Muscle layer of duodenum (tissue), 2 donors: ENCODE measurements at regions not wholly inside any gene's neighbourhood (a gene's known extent, or its start where the extent isn't known, plus 50 kb on each side); places are given as distances from the start of the nearest gene placed in this dataset.

Experiments
- H3K27ac ChIP-seq: one replicate; pipeline ENCODE4 v1.7.0; 2013; ENCODE audit warnings: mild to moderate bottlenecking, low read length
- H3K27me3 ChIP-seq: one replicate; pipeline ENCODE4 v1.7.0; 2013; ENCODE audit warnings: low read depth, mild to moderate bottlenecking, control low read depth, low read length
- H3K36me3 ChIP-seq, 2 donors: one replicate each; pipeline ENCODE4 v1.7.0; 2013; ENCODE audit warnings: low read length in 2 of 2, control low read depth in 1 of 2, mild to moderate bottlenecking in 1 of 2; ENCODE audit not compliant: insufficient read depth in 2 of 2, control insufficient read depth in 1 of 2
- H3K4me1 ChIP-seq, 2 donors: one replicate each; pipeline ENCODE4 v1.7.0; 2013; ENCODE audit warnings: low read length in 2 of 2, mild to moderate bottlenecking in 2 of 2, control low read depth in 1 of 2, moderate library complexity in 1 of 2; ENCODE audit not compliant: insufficient read depth in 2 of 2, control insufficient read depth in 1 of 2
- H3K4me3 ChIP-seq, 2 donors: one replicate each; pipeline ENCODE4 v1.7.0; 2013; ENCODE audit warnings: low read length in 2 of 2, low read depth in 1 of 2, mild to moderate bottlenecking in 1 of 2
- H3K9me3 ChIP-seq, 2 donors: one replicate each; pipeline ENCODE4 v1.7.0; 2013; ENCODE audit warnings: low read length in 2 of 2, control low read depth in 1 of 2, mild to moderate bottlenecking in 1 of 2; ENCODE audit not compliant: control insufficient read depth in 1 of 2
- donor health status: healthy.

DNA sequence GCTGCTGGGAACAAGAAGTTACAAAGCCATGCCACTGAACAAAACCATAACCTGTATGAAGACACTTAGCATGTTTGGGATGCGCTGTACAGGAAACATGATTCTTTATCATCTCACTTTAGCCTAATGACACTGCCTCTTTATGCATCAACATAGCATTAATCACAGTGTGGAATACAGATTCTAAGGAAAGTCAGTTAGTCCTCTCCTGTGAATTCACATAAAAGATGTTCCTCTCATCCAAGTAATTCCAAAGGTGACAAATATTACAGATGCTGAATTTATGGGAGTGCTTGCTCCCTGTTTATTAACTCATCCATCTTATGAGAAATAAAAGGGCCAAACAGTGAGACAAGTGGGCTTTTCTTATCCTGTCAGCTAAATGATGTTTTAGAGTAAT is 1677.7 kb downstream of the EFNA5 start:
- Histone ChIP-seq H3K36me3 (no peaks in the 10 kb centered on the region), H3K4me1 (no peaks in the 10 kb centered on the region), H3K4me3 (no peak overlapping the region), H3K27ac (no peak overlapping the region), H3K27me3 (no peaks in the 10 kb centered on the region), H3K9me3 (no peaks in the 10 kb centered on the region)

DNA sequence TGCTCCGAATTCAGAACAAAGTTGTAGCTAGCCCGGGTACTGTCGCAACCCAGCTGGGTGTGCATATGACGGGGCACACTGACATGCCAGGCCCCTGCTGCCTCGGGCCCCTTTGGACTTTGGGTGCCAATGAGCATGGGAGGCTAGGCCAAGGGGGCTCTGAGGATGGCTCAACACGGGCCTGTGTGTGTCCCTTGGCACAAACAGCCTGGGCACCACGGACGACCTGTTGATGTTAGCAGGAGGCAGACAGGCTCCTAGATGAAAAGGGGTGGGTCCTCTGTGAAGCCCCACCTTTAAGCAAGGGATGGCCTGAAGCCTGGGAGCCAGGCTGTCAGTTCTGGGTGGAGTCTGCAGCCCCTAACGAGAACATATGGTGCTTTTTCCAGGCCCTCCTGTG is 1688.2 kb downstream of the EFNA5 start:
- Histone ChIP-seq H3K4me3 (no peak overlapping the region), H3K27ac (no peak overlapping the region), H3K36me3 (no peaks in the 10 kb centered on the region), H3K27me3 (no peaks in the 10 kb centered on the region), H3K9me3 (no peaks in the 10 kb centered on the region), H3K4me1 (no peaks in the 10 kb centered on the region)

DNA sequence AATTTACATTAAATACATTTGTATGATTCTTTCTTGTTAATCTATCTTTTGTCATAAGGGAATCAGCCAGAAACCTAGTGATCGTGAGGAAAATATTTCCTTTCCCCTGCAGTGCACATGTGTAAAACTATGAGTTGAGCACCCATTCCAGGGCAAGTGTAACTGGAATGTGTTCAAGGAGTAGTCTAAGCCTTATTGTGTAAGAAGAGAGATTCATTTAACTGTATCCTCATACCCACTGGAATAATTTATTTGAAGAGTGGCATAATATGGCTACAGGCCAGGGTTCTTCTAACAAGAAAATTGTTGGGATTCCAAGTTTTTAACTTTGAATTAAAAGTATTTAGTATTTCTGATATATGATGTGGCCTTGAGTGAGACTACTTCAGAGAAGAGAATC is 1692.7 kb downstream of the EFNA5 start:
- Histone ChIP-seq H3K4me1 (no peaks in the 10 kb centered on the region), H3K27me3 (no peaks in the 10 kb centered on the region), H3K4me3 (no peak overlapping the region), H3K9me3 (no peaks in the 10 kb centered on the region), H3K36me3 (no peaks in the 10 kb centered on the region), H3K27ac (no peak overlapping the region)

DNA sequence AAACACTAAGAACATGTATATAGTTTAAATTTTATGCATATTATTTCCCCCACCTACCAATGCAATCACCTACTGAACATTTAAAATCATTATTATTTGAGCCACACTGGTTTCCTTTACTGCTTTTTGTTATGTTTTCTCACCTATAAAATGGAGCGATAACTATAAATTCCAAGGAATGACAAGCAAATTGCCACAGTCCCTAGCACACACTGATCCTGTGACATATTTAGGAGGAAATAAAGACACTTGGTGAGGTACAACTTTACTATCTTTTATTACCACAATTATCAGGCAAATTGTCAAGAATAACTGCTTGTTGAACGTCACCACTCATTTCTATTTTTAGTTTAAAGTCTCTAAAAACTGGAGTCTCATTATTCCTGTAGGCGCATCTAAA is 1693.6 kb downstream of the EFNA5 start:
- H3K4me3 ChIP-seq: no peak overlapping the region
- H3K27me3 ChIP-seq: no peaks in the 10 kb centered on the region
- H3K36me3 ChIP-seq: no peaks in the 10 kb centered on the region
- H3K27ac ChIP-seq: no peak overlapping the region
- H3K4me1 ChIP-seq: no peaks in the 10 kb centered on the region
- H3K9me3 ChIP-seq: no peaks in the 10 kb centered on the region

DNA sequence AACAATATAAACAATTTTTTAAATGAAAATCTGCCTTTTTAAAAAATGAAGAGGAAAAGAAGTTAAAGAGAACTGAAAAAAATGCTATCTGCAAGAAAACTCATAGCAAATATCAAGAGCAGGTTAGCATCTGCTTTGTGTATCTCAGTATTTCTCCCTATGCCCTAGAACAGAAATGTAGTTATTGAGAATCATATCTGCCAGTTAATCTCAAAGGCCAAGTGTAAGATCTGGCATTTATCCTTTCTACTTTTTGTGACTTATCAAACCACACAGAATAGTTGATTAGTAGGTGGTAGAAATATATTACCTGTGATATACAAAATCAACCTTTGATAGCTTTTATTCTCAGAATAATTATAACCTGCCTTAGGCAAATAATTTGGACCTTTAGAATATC is 1699.8 kb downstream of the EFNA5 start:
- no peaks in the 10 kb centered on the region for H3K4me1 ChIP-seq
- H3K27ac ChIP-seq: no peak overlapping the region
- H3K9me3 ChIP-seq: no peaks in the 10 kb centered on the region
- H3K27me3 ChIP-seq: no peaks in the 10 kb centered on the region
- no peaks in the 10 kb centered on the region for H3K36me3 ChIP-seq
- H3K4me3 ChIP-seq: no peak overlapping the region

DNA sequence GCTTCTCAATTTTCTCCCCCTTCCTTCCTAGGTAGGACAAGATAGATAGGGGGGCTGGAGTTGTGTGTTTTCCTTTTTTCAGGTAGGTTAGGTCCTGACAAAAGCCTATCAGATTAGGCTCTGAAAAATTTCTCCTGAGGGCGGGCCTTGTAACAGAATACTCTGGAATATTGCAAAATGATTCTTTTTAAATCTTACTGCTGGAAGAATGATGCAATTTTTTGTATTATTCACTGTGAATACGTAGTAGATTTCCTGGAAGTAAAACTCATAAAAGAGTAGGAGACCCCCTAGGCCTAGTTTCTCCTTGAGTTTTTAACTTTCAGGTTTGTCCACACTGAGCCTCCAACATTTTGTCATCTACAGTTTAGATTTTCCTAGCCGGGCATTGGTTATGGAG is 1701.8 kb downstream of the EFNA5 start:
- H3K4me1 ChIP-seq: no peaks in the 10 kb centered on the region
- no peaks in the 10 kb centered on the region for H3K27me3 ChIP-seq
- no peaks in the 10 kb centered on the region for H3K9me3 ChIP-seq
- H3K4me3 ChIP-seq: no peak overlapping the region
- H3K36me3 ChIP-seq: no peaks in the 10 kb centered on the region
- H3K27ac ChIP-seq: no peak overlapping the region

DNA sequence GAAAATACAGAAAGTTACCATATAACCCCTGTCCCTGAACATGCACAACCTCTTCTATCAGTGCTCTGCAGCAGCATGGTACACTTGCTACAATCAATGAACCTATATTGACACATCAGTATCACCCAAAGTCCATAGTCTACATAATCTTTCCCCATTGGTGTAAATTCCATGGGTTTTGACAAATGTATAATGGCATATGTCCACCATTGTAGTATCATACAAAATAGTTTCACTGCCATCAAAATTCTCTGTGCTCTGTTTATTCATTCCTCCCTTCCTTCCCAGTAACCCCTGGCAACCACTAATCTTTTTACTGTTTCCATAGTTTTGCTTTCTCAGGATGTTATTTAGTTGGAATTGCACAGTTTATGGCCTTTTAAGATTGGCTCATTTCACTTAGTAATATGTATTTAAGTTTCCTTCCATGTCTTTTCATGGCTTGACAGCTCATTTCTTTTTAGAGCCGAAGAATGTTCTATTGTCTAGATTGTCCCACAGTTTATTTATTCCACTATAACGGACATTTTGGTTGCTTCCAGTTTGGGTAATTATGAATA is 1707.0 kb downstream of the EFNA5 start:
- Histone ChIP-seq H3K4me3 (no peak overlapping the region), H3K9me3 (peaks cover 0 to 2% of the 10 kb centered on the region in 2 donors), H3K36me3 (no peaks in the 10 kb centered on the region), H3K27me3 (no peaks in the 10 kb centered on the region), H3K4me1 (no peaks in the 10 kb centered on the region), H3K27ac (no peak overlapping the region)

DNA sequence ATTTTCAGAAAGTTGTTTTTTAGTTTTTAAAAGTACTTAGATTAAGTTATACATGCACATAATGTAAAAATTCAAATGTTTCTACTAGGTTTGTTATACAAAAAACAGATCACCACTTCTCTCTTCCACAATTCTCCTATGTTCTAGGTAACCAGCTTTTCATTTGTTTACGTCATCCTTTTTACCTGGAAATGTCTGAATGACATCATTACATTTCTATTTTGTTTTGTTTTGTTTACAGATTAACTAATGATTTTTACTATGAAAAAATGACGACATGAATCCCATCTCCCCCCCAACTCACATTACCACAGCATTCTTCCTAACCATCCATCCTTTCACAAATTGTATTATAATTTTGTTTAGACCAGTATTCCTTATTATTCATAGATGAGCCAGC is 1709.2 kb downstream of the EFNA5 start:
- Histone ChIP-seq H3K4me1 (no peaks in the 10 kb centered on the region), H3K27ac (no peak overlapping the region), H3K4me3 (no peak overlapping the region), H3K36me3 (no peaks in the 10 kb centered on the region), H3K9me3 (peaks cover 0 to 4% of the 10 kb centered on the region in 2 donors), H3K27me3 (no peaks in the 10 kb centered on the region)

DNA sequence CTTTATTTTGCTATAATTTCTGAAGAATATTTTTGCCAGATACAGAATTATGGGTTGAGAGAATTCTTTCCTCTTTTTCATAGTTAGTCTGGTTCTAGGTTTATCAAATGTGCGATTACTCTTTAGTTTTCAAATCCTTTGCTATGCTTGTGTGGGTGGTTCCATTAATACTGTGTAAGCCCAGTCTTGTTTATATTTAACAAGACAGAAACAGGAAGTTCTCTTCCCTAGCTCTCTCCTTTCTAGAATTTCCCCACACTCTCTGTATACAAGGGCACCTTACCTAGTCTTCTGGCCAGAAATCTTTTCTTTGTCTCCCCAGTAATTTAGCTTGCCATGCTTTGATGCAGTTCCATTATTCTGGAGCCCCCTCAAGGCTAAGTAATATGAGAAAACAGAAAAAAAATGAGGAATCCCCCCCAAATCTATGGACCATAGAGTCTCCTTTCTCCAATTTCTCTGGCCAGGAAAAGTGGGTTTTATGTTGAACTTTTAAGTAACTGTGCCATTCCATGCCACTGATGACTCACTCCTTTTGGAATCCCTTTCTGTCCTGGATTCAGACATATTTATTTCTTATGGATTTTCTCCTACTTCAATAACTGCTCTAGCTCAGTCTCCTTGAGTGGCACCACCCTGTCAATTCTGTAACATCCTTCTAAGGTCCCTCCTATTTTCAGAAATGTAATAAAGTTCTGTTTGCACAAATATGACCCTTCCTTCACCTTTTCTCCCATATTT is 1714.1 kb downstream of the EFNA5 start:
- no peaks in the 10 kb centered on the region for H3K4me1 ChIP-seq
- no peak overlapping the region for H3K27ac ChIP-seq
- peaks cover 0 to 4% of the 10 kb centered on the region in 2 donors for H3K9me3 ChIP-seq
- no peaks in the 10 kb centered on the region for H3K27me3 ChIP-seq
- no peaks in the 10 kb centered on the region for H3K36me3 ChIP-seq
- H3K4me3 ChIP-seq: no peak overlapping the region

DNA sequence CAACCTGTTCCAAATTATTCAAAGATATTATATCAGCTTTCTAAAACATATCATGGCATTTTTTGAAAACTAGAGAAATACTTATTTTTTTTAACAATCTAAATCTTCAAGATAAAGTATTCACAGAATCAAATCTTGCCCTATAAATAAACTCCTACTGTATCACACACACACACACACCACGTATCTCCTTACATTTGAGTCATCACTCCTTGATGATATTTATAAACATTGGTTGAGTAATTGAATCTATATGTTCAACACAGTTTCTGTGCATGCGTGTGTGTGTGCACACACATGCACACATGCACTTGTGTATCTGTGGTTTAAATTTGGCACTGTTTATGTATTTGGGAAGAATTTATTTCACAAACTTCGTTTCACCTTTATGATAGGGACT is 1716.4 kb downstream of the EFNA5 start:
- H3K9me3 ChIP-seq: peaks cover 0 to 4% of the 10 kb centered on the region in 2 donors
- no peak overlapping the region for H3K4me3 ChIP-seq
- H3K36me3 ChIP-seq: no peaks in the 10 kb centered on the region
- H3K4me1 ChIP-seq: no peaks in the 10 kb centered on the region
- no peaks in the 10 kb centered on the region for H3K27me3 ChIP-seq
- no peak overlapping the region for H3K27ac ChIP-seq

DNA sequence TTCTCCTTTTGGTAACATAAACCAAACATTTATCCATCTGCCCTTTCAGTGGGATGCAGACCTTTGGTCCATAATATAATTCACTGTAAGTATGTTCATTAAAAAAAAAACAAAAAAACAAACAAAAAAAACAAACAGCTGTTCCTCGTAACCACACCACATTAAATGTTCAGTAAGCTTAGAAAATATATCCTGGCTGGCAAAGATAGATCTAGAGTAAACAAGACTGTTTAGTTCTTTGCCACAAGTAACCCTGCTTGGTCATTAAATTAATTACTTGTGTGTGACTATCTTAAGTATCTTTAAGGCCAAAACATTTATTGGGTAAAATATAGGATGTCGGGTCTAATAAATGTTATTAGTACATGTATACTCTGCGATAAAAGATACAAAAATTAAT is 1717.1 kb downstream of the EFNA5 start:
- H3K4me3 ChIP-seq: no peak overlapping the region
- H3K27me3 ChIP-seq: no peaks in the 10 kb centered on the region
- H3K4me1 ChIP-seq: no peaks in the 10 kb centered on the region
- H3K27ac ChIP-seq: no peak overlapping the region
- peaks cover 0 to under 1% of the 10 kb centered on the region in 2 donors for H3K9me3 ChIP-seq
- H3K36me3 ChIP-seq: no peaks in the 10 kb centered on the region

DNA sequence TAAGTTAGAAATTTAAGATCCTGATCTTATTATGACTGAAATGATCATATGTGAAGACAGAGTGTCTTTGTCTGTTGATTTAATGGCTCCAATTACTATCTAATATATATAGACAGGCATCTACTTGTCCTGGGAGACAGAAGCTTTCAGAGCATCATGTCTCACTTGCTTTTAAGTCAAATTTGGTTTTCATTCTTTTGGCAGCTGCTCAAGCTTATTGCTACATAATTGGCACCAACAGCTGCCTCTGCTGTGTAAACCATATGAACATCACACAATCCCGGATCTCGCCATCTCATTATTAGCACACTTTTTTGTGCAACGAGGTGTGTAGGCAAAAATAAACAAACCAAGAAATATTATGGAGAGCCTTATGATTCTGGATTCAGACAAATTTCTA is 1717.9 kb downstream of the EFNA5 start:
- Histone ChIP-seq H3K27ac (no peak overlapping the region), H3K4me3 (no peak overlapping the region)

More for the DNA sequence above, 1717.9 kb downstream of the EFNA5 start:
- Histone ChIP-seq H3K36me3 (no peaks in the 10 kb centered on the region), H3K9me3 (no peaks in the 10 kb centered on the region), H3K4me1 (no peaks in the 10 kb centered on the region), H3K27me3 (no peaks in the 10 kb centered on the region)
